ENCODE measurements at regions not wholly inside any gene's neighbourhood (a gene's known extent, or its start where the extent isn't known, plus 50 kb on each side); places are given as distances from the start of the nearest gene placed in this dataset.

DNA sequence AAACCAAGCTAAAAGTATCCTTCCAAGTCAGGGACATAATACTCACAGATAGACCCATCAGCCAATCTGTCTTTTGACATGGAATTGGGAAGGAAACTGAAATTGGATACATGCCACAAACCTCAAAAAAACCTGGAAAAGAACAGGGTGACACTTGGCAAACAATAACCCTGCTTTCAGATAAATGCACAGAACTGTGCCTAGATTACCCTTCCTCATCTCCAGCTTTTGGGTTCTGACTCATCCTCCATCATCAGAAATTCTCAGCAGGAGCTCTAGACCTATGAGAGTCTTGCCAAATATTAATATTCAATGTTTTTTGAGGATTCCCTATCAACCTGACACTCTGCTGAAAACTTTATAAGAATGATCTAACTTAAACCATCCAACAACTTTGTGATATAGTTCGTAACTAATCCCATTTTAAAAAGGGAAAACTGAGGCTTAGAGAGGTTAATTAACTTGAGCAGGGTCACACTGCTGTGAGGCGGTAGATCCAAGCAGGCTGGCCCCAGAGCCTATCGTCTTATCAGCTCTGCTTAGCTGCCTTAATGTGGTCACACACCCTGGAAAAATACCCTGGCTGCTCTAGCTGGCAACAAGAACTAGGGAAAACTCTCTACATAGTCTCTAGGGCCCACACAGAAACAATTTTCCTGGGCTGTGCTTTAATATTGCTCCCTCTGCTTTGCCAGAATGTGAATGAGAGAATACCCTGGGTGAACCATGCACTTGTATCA lies 157.0 kb upstream of the TRPC7 start:
- no peak for TF ChIP-seq PAX5 (IDR thresholded peaks at IDR 0.05; ENCODE audit: borderline replicate concordance, low read depth, low read length)
- no peak for TF ChIP-seq BACH1 (IDR thresholded peaks at IDR 0.05; ENCODE audit: borderline replicate concordance)
- no peak for TF ChIP-seq PAX8 (IDR thresholded peaks at IDR 0.05)
- TF ChIP-seq, protein P1, sequence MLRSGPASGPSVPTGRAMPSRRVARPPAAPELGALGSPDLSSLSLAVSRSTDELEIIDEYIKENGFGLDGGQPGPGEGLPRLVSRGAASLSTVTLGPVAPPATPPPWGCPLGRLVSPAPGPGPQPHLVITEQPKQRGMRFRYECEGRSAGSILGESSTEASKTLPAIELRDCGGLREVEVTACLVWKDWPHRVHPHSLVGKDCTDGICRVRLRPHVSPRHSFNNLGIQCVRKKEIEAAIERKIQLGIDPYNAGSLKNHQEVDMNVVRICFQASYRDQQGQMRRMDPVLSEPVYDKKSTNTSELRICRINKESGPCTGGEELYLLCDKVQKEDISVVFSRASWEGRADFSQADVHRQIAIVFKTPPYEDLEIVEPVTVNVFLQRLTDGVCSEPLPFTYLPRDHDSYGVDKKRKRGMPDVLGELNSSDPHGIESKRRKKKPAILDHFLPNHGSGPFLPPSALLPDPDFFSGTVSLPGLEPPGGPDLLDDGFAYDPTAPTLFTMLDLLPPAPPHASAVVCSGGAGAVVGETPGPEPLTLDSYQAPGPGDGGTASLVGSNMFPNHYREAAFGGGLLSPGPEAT (IDR thresholded peaks at IDR 0.05; ENCODE audit: low read depth) = no peak
- TF ChIP-seq RCOR1 (conservative IDR thresholded peaks at IDR 0.05; ENCODE audit: low read depth, low read length) = no peak

All from GM12878 (cell line).